DND-41 (cell line): ENCODE measurements at regions not wholly inside any gene's neighbourhood (a gene's known extent, or its start where the extent isn't known, plus 50 kb on each side); places are given as distances from the start of the nearest gene placed in this dataset.

Source experiments
- EZH2 ChIP-seq: IDR thresholded peaks from 3 replicates; pipeline ENCODE4 v1.6.1; 2012; ENCODE audit warnings: borderline replicate concordance, low read depth, mild to moderate bottlenecking, moderate library complexity, low read length, inconsistent platforms; ENCODE audit not compliant: severe bottlenecking
- TF ChIP-seq, protein P1 (sequence below): IDR thresholded peaks from 2 replicates; pipeline ENCODE4 v1.5.1; 2012; ENCODE audit warnings: borderline replicate concordance, low read length, moderate library complexity, mild to moderate bottlenecking; ENCODE audit not compliant: poor library complexity, severe bottlenecking; ENCODE audit errors: extremely low read depth

DNA sequence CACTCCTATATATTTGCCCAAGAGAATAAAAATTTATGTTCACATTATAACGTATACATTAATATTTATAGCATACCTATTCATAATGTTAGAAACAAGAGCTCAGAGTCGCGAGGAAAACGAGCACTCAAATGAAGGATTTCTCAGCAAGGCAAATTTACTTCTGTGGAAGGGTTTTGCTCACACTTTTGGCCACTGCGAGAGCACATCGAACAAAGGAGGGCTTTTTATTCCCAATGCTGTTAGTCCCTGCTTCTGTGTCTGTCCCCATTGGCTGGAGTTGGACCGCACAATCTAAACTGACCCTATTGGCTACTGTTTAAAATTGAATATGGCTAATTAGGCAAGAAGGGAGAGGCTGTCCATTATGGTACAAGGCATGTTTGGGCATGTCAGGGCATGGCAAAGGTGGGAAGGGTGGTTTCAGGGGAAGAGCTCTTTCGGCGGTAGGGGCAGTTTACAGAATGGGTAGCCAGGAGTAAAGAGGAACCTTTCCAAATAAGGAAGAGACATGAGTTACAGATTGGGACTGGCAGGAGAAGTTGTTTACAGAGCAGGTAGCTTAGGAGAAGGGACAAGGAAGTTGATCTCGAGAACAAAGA lies 702.9 kb downstream of the TRHDE start:
- TF ChIP-seq, protein P1, sequence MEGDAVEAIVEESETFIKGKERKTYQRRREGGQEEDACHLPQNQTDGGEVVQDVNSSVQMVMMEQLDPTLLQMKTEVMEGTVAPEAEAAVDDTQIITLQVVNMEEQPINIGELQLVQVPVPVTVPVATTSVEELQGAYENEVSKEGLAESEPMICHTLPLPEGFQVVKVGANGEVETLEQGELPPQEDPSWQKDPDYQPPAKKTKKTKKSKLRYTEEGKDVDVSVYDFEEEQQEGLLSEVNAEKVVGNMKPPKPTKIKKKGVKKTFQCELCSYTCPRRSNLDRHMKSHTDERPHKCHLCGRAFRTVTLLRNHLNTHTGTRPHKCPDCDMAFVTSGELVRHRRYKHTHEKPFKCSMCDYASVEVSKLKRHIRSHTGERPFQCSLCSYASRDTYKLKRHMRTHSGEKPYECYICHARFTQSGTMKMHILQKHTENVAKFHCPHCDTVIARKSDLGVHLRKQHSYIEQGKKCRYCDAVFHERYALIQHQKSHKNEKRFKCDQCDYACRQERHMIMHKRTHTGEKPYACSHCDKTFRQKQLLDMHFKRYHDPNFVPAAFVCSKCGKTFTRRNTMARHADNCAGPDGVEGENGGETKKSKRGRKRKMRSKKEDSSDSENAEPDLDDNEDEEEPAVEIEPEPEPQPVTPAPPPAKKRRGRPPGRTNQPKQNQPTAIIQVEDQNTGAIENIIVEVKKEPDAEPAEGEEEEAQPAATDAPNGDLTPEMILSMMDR = no peak
- no peak for TF ChIP-seq EZH2
